GM21723 (cell line): ENCODE measurements at regions not wholly inside any gene's neighbourhood (a gene's known extent, or its start where the extent isn't known, plus 50 kb on each side); places are given as distances from the start of the nearest gene placed in this dataset.
"Not testable (repeated sequence)": the region's sequence is repeated elsewhere in the genome, so short reads cannot be mapped to it uniquely, and the experiment has no call there.

Experiments used
- ATAC-seq: cut with Tn5 transposase; IDR thresholded peaks from one replicate; pipeline ENCODE4 v1.9.1; 2021; ENCODE audit warnings: mild to moderate bottlenecking, moderate library complexity; ENCODE audit not compliant: unreplicated experiment

DNA sequence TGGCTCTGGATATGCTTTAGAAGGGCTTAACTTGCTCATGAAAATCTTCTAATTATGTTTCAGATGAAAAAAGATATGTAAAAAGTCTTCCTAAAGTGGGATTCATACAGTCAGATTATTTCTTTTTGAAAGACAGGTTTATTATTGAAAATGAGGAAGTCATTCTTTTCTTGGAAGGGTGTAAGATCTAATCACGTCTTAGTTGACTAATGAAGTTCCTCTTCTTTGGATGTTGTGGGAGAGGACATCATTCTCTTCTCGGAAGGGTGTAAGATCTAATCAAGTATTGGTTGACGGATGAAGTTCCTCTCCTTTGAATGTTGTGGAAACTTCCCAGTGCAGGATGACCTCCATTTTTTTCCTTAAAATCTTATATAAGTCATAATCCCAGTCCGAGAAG, 74.9 kb downstream of the ALG10 start:
- no peak for ATAC-seq

DNA sequence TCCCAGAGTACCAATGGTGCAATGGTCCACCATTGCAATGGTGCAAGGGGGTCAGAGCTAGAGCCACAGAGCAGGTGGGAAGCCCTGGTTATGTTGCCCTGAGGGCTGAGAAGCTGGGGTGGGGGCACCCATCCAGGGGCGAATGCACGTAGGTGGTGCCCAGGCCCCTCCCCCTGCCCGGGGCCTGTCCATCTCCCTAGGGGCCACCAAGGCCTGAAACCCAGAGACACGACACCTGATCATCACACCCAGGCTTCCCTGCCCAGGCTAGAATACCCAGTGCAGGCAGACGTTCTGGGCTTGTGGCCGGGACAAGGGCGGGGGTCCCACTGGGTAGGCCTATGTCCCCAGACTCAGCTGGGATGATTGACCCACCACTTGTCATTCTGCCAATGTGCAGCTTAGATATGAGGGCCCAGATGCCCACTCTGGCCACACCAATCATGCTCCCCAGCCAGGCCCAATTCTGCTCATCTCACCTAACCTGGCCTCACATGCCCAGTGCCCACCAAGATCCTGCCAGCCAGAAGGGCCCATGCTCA, 83.2 kb downstream of the ALG10 start:
- no peak for ATAC-seq

DNA sequence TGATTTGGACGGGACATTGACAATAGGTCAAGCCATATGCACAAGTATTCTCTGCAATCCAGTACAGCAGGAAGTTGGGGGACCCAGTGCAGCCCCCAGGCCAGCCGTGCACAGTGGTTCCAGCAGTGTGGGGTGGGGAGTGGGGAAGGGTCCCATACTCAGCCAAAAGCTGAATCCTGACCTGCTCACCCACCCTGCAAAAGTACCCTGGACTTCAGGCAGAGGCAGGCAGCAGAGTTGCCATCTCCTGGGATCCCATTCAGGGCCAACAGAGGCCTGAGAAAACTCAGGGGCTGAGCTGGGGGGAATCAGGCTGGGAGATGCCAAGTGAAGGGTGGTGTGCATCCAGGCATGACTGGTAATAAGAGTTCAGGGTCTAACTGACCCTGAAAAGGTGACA, 83.9 kb downstream of the ALG10 start:
- no peak for ATAC-seq

- no peak for ATAC-seq
Observed at GRCh38 chr12:34107016-34107415, 84.7 kb downstream of the ALG10 start.

DNA sequence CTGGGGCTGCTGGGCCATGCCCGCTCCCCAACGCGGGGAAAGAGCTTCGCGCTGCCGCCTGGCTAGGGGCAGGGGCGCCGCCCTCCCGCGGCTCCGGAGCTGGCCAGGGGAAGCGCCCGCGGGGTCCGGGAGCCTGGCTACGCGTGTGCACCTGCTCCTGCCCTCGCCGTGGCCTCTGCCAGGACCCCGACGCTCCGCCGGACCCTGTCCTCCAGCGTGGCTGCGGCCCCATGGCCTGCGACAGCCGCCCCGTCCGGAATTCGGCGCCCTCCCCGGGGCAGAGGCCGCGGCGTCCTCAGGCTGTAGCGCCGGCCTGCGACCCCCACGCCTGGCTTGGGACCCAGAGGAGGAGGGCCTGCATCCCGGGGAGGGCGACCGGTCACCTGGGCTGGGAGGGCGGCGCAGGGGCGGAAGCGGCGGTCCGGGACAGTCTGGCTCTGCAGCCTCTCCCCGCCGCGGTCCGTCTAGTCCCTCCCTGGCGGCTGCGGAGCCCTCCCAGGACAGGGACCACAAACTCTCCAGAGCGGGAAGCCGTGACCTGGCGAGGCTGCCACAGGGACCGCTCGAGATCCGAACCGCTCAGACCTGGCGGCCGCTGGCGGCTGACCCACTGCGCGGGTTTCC, 85.6 kb downstream of the ALG10 start:
- ATAC-seq = no peak

DNA sequence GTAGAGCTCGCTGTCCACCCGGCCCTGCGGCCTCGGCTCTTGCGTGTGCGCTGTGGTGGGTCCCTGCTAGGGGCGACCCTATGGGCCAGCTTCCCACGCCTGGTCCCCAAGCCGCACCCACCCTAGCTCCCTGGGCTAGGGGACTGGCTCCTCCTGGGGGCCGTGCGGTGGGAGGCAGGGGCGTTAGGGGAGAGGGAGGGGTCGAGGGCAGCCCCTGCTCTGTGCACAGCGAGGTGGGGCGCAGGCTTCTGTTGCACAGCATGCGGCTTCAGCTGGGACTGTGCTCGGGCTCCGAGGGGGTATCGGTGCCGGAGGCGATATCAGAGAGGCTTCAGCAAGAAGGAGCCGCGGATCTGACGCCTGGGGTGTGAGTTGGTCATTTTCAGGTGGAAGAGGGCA, 86.1 kb downstream of the ALG10 start:
- no peak for ATAC-seq

- no peak for ATAC-seq
Observed at GRCh38 chr12:34108967-34109366, 86.7 kb downstream of the ALG10 start.

DNA sequence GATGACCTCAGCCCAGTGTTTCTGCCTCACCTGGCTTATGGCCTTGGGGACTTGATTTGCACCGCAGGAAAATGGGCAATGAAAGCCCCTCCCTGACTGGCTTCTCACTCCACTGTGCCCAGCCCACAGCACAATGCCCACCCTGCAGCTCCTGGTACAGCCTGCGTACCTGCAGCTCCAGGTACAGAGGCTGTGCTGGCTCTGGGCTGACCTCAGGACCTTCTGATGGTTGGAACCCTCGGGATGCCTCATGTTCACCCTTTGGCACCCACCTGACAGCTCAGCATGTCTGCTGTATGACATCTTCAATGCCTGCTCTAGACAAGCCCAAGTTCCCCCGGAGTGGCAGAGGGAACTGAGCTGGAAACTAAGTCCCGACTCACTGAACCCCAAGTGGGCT, 87.1 kb downstream of the ALG10 start:
- no peak for ATAC-seq

DNA sequence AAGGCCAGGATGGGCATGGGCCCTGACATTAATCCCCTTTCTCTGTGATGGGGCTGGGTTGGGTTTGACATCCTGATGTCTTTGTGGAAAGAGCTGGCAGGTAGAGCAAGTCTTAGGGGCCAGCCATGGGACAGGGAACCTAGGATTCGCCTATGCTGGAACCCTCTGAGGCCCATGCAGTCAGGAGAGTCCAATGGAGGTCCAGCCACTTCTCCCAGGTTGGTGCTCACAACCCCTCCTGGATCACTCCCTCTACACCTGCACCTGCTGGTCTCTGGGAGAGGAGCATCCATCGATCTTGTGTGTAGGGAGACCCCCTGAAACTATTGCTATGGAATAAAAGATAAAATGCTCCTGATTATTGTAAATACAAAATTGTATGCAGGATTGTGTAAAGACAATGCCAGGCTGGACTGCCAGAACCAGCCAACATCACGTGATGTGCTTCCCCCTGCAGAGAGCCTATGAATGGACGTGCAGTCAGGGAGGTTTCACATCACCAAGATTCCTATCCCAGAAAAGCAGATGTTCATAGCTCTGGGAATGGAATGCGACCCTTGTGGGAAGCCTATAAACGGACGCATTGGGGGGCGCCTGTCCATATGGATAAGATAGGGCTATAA, 87.7 kb downstream of the ALG10 start:
- ATAC-seq = not testable (repeated sequence)

- ATAC-seq = no peak
Observed at GRCh38 chr12:34119366-34119765, 97.1 kb downstream of the ALG10 start.

- no peak for ATAC-seq
Observed at GRCh38 chr12:34121360-34121759, 99.1 kb downstream of the ALG10 start.

- ATAC-seq = not testable (repeated sequence)
Observed at GRCh38 chr12:34123092-34123491, 100.8 kb downstream of the ALG10 start.

GRCh38 chr12:34124608-34125007, 102.3 kb downstream of the ALG10 start:
- no peak for ATAC-seq

DNA sequence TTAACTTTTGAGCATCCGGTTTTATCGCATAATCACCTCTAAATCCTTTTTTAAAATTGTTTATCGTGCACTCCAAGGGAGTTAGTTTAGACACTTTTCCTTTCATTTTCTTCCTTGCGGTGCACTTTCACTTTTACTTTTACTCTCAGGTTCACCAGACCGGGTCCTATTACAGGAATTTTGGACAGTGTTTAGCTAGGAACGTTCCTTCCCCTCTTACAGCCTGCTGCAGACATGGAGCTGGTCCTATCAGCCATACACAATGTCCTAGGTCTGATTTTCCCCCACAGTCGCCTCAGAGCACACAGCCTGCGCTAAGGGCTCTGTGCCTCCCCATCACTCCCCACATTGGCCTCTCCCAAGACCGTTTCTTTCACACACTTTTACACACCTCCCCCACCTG, 103.9 kb downstream of the ALG10 start:
- peak; percentile 74 for ATAC-seq

- ATAC-seq = no peak
Observed at GRCh38 chr12:34126805-34127204, 104.5 kb downstream of the ALG10 start.

DNA sequence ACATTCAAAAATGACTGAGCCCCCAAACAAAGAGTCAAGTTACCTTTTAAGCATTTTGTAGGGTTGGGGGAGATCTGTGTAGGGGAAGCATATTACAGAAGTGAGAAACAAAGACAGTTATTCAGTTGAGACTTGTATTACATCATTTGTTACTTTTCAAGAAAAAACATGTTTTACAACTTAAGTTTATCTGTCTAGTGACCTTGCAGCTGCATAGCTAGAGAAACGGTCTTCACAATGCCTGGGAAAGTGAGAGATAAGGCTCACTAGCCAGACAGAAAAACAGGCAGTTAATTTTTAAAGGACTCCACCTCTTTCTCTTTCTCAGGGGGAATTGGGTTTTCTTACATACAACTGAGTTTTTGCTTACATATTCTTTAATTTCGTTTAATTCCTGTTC, 105.1 kb downstream of the ALG10 start:
- not testable (repeated sequence) for ATAC-seq

- ATAC-seq = no peak
Observed at GRCh38 chr12:34142430-34142829, 120.1 kb downstream of the ALG10 start.

- no peak for ATAC-seq
Observed at GRCh38 chr12:34151019-34151418, 128.7 kb downstream of the ALG10 start.

DNA sequence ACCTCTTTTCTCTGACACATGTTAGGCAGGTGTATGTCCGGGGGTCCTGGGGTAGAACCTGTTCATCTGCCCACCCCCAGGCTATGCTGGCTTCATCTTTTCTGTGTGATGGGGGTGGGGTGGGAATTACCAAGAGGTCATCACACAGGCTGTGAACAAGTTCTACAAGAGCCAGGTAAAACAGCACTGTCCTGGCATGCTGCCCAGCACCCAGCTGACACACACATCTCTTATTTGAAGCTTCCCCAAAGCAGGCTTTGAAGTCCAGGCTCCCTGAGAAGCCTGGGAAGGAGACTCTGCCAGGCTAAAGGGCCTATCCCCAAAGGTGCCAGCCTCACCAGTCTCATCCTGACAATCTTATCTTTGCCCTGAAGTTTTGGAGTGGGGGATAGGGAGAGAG, 141.1 kb downstream of the ALG10 start:
- no peak for ATAC-seq

DNA sequence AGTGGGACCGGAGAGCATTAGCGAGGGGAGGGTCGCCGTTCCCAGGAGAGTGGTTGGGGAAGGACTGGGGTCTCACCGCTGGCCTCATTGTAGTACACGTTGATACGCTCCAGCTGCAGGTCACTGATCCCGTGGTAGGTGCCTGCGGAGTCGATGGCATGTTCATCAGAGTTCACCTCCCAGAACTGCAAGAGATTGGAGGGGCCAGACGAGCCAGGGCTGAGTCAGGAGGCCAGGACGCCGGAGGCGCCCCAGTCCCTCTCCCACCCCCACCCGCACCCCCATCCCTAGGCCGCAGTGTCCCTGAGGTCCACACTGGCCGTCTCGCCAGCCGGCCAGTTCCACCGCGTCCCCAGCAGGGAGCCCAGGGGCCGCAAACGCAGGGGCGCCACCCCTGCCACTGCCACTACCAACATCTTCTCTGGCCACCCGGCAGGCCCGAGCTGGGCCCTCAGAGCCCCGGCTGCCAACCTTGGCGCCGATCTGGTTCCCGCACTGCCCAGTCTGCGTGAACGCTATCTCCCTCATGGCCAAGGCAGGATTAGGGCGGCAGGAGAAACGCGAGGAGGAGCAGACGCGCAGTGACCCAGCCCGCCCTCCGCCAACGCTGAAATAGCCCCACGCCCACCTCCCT, 144.2 kb downstream of the ALG10 start:
- no peak for ATAC-seq

- not testable (repeated sequence) for ATAC-seq
Observed at GRCh38 chr12:34168507-34168906, 146.2 kb downstream of the ALG10 start.

- no peak for ATAC-seq
Observed at GRCh38 chr12:34186492-34186891, 164.2 kb downstream of the ALG10 start.
